Panc1 (cell line): ENCODE measurements at regions not wholly inside any gene's neighbourhood (a gene's known extent, or its start where the extent isn't known, plus 50 kb on each side); places are given as distances from the start of the nearest gene placed in this dataset.
"Not testable (repeated sequence)": the region's sequence is repeated elsewhere in the genome, so short reads cannot be mapped to it uniquely, and the experiment has no call there.

Source experiments
- POLR2AphosphoS5 ChIP-seq: IDR thresholded peaks from 2 replicates; pipeline ENCODE4 v1.6.1; 2012; ENCODE audit warnings: mild to moderate bottlenecking, low read depth, low read length, moderate library complexity
- TCF7L2 ChIP-seq: IDR thresholded peaks from 2 replicates; pipeline ENCODE4 v1.6.1; 2011; ENCODE audit warnings: mild to moderate bottlenecking, low read depth, low read length, inconsistent platforms

- not testable (repeated sequence) for TF ChIP-seq TCF7L2, POLR2AphosphoS5
Observed at GRCh38 chr5:68104217-68104616, 111.3 kb upstream of the PIK3R1 start.
